HG03575 (cell line): ENCODE measurements at regions not wholly inside any gene's neighbourhood (a gene's known extent, or its start where the extent isn't known, plus 50 kb on each side); places are given as distances from the start of the nearest gene placed in this dataset.
"Not testable (repeated sequence)": the region's sequence is repeated elsewhere in the genome, so short reads cannot be mapped to it uniquely, and the experiment has no call there.

ENCODE experiments used
- ATAC-seq: cut with Tn5 transposase; IDR thresholded peaks from one replicate; pipeline ENCODE4 v1.9.1; 2021; ENCODE audit not compliant: unreplicated experiment, insufficient number of reproducible peaks, low FRiP score; ENCODE audit errors: extremely low read depth

DNA sequence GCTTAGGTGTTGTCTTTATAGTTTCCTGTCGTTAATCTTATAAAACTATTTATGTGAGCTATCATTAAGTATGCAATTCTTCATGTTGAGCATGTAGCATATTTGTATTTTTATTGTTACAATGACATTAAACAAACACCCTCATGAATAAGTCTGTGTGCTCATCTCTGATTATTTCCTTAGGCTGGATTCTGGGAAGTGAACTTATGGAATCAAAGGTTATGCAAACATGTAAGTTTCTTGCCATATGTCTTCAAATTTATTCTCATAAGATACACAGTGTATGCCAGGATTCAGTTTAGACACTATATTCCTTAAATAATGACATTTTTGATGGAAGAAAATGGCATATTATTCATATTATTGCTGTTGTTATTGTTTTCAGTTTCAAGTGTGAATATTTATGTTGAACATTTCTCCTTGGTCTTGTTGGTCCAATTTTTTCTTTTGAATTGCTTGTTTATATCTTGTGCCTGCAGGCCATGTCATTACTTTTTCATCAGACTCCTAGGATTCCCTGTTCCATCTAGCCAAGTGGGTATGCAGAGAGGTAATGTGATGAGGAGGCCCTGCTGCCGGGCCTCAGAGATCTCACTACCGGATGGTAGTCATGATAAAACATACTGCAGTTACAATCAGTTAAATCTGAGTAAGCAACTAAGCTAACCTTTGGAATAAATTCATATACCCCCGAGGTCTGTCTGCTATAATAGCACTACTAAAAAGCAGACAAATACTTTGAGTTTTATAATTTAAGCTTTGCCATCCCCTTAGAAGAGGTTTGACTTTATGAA, 684.3 kb upstream of the SGO1 start:
- no peak for ATAC-seq

DNA sequence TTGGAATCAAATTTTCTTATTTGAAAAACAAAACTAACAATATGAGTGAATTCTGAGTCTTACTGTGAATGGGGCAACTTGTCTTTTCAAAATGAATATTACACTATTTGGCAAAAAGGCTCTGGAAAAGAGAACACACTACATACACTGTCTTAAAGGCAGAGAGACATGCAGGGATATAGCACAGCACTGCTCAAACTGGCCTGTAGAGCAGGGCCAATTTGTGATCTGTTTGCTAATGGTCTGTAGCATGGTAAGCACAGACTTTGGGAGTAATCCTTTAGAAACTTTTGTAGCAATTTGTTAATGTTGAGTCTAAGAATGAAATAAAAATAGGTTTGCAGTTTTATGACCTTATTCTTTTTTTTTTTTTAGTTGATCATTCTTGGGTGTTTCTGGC, 679.8 kb upstream of the SGO1 start:
- no peak for ATAC-seq

DNA sequence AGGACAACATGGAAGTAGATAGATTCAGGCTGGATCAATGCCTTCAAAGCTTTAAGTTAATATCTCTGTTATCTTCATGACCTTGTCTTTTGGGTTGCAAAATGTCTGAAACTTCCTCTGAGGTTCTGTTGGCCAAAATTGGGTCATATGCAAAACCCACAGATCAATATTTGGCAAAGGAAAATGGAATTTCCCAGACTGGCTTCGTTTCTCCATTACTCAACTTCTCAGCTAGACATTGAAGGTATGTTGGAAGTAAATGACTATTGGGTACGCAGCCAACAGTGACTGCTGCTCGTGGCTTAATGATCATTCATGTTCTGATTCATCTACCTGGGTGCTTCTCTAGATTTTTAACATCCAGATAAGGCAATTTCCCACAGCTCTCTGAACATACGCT, 675.4 kb upstream of the SGO1 start:
- ATAC-seq: no peak

DNA sequence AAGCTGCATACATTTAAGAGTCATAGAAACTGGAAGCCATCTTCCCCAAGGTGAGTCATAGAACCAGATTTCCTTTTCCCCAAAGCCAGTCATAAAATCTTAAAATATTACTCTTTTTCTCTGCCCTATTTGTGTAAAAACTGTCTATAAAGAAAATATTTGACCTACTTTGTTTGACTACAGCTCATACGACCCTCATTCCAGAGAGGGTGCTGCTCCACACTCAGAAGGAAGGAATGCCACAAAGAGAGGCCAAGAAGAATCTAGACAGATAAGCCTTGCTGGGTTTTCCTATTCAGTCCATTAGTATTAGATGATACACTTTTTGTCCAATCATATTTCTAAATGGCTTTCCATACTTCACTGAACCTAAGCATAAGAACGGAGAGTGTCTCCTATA, 671.6 kb upstream of the SGO1 start:
- no peak for ATAC-seq

DNA sequence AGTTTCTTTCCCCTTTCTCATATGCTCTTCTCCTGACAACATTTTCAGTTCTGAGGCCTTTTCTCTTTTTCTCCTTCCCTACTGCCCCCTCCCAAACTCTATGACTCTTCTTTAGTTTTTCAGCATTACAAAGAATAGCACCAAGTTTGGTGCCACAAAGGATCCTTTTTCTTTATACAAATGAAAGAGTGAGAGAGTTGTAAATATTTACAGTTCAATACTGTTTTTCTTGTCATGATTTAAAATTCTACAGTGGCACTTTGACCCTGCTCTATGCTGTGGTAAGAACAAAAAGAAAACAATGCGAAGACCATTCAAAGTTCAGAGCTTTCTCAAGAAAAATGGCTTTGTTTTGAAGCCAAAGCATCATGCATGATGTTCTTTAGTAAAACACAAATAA, 667.9 kb upstream of the SGO1 start:
- ATAC-seq: no peak

DNA sequence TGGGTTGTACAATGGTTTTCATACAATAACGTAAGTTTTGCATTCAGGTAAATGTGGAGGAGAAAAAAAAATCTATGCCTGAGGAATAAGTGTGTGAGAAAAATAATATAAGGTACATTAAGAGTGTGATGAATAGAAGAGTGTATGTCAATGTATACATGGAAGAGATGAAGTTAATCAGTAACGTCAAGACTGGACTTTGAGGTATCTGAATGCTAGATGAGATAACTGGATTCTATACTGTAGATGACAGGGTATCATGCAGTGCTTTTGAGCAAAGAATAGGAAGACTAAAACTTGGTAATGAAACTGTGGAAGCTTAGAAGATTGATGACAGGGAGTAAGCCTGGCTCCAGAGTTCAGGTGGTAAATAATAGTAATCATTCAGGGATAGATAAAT, 666.7 kb upstream of the SGO1 start:
- no peak for ATAC-seq

DNA sequence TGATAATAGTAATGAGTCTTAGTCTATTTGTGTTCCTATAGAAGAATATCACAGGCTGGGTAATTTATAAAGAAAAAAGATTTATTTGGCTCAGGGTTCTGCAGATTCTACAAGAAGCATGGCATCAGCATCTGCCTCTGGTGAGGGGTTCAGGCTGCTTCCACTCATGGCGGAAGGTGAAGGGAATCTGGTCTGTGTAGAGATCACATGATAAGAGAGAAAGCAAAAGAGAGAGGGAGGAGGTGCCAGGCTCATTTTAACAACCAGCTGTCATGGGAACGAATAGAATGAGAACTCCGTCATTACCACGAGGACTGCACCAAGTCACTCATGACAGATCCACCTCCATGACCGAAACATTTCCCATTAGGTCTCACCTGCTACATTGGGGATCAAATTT, 664.0 kb upstream of the SGO1 start:
- ATAC-seq: no peak

DNA sequence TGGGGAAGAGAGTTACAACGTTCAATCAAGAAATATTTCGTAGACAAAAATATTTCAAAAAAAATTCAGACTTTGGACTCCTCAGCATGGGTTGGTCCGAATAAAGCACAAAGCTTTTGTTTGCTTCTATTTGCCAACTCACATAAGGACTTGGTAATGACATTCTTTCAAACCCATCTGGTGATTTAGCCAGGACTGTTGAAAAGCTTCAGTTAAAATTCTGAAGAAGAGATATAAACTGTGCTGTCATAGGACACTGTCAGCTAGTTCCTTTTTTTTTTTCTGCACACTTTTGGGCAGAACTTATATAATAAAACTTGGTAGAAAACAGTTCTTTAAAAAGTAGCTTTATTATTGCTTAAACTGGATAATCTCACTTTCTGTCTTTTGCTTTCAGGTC, 660.8 kb upstream of the SGO1 start:
- no peak for ATAC-seq

DNA sequence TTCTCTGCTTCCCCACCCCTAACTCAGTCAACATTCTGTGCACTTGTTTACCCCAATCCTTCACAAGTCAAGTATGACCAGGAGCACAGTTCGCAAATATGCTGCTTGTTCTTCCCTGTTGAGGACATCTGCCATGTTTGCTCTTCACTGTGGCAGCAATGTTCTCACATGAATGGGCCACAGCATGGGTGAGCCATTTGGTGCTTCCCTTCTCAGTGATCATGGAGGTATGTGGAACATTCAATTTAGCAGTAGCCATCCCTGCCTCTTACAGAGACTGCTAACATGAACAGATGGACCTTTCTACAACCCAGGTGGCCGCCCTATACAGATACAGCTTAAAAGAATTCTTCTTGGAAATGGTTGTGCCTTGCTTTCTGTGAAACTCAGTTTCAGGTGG, 660.1 kb upstream of the SGO1 start:
- ATAC-seq: no peak

DNA sequence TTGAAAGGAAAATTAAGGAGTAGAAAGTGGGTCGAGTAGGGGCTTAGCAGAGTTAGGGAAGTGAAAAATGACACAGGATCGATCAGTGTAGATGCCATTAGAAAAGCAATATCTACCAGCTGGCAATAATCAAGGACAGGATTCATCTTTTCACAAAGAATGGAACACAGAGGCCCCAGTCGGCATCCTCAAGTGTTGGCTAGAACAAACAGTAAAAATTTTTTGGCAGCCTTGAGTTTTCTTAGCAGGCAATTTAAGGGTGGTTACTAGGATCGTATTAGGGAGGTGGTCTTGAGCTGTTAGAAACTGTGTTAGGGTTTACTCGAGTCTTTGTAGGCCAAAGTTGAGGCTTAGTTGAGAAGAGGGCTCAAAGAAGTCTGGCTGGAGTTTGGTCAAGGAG, 658.8 kb upstream of the SGO1 start:
- ATAC-seq: no peak

DNA sequence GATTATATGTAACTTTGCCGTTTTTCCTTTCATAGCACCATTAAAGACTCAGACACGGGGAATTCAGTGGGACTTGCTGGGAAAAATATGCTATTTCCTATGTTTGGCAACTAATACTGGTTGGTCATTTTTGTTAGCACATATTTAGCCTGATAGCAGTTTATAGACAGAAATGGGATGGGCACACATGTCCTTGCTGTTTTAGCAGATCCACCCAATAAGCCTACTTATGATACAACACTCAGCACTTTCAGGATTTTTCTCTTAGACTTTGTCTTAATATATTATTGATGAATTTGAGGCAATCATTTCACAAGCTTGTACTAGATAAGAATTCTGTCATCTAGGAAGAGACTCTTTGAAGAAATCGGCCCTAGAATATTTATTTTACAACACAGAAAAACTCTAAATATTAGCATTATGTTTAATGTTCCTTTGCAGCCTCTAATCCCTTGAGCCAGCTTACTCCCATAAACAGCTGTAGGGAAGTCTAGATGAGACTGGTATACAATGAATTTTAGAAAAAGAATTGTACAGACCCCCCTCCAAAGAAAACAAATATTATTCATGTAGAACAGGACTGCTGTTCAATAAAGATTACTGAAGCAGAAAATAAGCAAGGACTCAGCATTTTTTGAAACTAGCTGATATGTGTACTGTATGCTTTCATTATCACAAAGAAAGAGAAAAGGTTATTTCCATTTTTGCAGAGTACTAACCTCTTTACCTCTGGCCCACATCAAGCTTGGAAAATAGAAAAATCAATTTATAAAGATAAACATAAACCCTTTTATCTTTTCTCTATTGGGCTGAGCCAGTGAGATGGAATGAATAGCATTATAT, 656.8 kb upstream of the SGO1 start:
- no peak for ATAC-seq

DNA sequence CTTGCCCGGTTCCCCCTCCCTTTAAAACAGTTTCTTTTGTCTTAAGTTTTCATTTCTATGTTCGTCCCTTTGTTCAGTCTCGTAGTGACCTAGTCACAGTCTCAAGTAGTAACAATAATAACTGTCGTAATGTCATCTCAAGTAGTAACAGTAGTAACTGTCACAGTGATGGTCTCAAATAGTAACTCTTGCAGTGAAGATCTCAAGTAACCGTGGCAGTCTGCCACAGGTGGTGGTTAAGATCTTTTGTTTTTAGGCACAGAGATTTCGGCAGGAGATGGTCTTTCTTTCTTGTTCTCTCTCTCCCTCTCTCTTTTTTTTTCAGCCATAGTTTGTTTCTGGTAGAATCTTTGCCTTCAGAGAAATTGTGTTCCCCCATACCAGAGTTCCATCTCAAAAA, 656.0 kb upstream of the SGO1 start:
- ATAC-seq: no peak

DNA sequence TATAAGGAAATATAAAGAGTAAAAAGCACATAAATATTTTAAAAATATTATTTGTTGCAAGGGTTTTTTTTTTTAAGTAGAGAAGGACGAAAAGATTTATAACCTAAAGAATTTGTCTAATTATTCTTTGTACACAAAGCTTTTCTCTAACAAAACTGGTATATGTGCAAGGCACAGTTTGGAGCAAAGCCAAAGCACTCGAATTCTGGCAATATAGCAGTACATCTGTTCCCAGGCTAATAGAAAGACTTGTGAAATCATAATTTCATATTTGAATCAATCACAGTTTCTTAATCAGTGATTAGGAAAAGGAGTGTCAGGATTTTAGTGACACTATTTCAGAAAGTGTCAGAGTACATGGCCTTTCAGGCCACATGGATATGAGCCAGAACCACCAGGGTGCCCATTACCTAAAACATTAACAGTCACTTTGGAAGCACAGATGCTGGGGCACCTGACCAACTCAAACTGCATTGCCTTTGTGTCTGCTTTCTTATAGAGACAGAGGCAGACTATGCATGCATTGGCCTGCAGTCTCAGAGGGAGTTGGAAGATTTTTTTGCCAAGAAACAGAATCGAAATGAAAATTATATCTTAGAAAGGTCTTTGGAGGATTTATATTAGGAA, 651.8 kb upstream of the SGO1 start:
- ATAC-seq: no peak

DNA sequence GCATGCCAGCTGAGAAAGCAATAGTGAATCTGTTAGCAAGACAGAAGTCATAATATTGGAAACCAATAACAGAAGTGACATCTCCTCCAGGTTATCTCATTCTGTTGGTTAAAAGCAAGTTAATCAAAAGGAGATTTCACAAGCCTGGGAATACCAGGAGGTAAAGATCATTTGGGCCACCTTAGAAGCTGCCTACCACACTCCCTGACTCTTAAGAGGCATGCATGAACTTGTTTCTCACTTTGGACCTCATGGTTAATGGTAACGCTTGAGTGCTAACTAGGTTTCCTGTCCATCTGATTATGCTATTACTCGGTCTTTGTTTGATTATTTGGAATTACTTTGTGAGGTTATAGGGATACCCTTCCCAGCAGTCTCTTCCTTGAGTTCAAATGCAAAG, 650.8 kb upstream of the SGO1 start:
- no peak for ATAC-seq

DNA sequence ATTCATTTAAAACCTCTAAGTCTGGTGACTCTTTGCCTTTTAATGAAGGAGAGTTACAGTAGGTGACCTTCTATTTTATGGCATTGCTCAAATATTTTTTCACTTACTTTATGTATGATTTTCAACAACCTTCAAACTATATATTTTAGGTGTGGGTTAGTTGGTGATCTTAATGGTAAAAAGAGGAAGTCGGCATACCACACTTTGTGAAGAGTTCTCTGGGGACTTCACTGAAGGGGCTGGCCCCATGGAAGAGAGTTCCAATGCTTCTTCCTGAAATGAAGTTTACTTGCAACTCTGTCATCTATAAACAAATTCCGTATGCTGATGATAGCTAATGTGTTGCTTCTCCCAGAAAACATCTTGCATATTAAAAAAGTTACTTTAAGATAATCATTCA, 647.0 kb upstream of the SGO1 start:
- ATAC-seq: no peak

DNA sequence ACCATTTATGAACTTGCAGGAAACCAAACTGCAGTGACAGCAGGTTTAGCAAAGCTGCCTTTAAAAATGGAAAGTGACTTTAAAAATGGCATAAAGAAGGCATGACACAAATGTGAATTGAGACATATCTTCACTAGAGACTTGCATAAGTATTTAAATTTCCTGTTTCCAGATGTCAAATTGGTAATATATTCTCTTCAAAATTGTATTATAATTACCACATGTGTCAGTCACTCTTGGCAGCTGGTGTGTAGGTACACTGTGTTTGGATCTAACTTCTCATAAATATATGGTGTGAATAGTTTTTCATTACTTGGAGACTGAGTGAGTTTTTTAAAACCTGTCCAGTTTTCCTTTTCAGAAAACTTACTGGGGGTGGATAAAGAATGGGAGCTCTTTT, 636.2 kb upstream of the SGO1 start:
- ATAC-seq: no peak

DNA sequence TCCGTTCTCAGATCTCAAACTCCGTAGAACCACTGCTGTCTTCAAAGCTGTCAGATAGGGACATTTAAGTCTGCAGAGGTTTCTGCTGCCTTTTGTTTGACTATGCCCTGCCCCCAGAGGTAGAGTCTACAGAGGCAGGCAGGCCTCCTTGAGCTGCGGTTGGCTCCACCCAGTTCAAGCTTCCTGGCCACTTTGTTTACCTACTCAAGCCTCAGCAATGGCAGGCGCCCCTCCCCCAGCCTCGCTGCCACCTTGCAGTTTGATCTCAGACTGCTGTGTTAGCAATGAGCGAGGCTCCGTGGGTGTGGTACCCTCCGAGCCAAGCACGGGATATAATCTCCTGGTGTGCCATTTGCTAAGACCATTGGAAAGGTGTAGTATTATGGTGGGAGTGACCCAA, 634.9 kb upstream of the SGO1 start:
- ATAC-seq: not testable (repeated sequence)

DNA sequence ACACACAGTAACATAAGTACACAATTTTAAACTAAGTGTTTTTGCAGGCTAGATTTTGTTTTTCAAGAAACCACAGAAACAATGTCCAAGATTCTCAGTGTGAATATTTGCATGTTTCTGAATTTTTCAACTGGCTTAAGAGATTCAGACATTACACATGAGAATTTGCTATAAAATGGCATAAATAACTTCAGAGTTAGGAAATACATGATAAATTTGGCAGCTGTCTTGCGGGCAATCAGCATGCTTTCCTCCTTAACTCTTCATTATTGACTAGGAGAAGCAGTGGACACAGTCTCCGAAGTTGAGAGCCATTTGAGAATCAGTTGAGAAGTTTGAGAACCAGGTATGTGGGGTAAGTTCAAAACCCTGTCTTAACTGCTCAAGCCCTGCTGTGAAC, 625.6 kb upstream of the SGO1 start:
- no peak for ATAC-seq

DNA sequence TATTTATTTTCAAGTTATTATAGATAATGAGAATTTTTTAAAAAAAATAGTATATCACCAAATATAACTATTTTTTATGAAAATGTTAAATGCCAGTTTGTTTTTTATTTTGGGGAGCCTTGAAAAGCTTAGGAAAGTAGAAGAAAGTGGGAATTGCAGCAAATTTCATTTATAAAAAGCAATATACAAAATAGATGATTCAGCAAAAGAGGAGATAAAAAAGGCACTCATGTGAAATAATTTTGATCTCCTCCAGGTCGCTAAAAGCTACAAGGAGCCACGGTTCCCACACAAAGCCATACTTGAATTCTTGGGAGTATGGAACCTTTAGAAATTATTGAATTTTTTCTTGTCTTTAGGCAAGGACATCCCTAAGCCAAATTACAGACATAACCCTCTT, 625.0 kb upstream of the SGO1 start:
- ATAC-seq: no peak

DNA sequence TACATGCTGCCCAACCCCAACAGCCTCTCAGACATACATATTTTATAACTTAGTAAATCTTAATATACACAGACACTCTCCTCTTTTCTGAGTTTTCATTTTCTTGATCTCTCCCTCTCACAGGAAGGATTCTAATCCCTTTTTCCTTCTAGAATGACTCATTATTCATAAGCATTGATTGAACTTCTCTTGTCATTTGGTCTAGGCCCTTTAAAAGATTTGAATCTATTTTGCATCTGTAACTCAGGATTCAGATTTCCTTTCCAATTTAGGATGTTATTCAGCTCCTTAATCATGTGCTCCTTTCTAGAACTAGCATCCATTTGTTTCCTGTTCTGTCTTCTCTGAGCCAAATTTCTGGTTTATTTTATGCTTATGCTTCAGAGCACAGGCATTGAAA, 624.5 kb upstream of the SGO1 start:
- no peak for ATAC-seq
